Transverse colon (tissue), 4 donors: ENCODE measurements at regions not wholly inside any gene's neighbourhood (a gene's known extent, or its start where the extent isn't known, plus 50 kb on each side); places are given as distances from the start of the nearest gene placed in this dataset.
"Not testable (repeated sequence)": the region's sequence is repeated elsewhere in the genome, so short reads cannot be mapped to it uniquely, and the experiment has no call there.

Experiments used
- POLR2A ChIP-seq: fragments of 450-650 bp; IDR thresholded peaks from one replicate; pipeline ENCODE4 v1.6.1; 2016; ENCODE audit warnings: antibody characterized with exemption, mild to moderate bottlenecking, moderate library complexity
- POLR2AphosphoS5 ChIP-seq, 3 donors: sonication (generic); formaldehyde crosslinking; IDR thresholded peaks; one replicate each; pipeline ENCODE4 v1.6.1; 2016; ENCODE audit warnings: antibody characterized with exemption in 3 of 3
- TF ChIP-seq, protein P1 (sequence below), 5 experiments: fragments of 200-600 bp in 3 of 5; fragments of 450-650 bp in 2 of 5; sonication (generic) in 3 of 5; IDR thresholded peaks; 1 replicate in 2 of 5; 2 replicates in 3 of 5; pipeline ENCODE4 v1.5.1; 2016 to 2017; ENCODE audit warnings: antibody characterized with exemption in 5 of 5, inconsistent platforms in 3 of 5, mild to moderate bottlenecking in 2 of 5, moderate library complexity in 1 of 5

DNA sequence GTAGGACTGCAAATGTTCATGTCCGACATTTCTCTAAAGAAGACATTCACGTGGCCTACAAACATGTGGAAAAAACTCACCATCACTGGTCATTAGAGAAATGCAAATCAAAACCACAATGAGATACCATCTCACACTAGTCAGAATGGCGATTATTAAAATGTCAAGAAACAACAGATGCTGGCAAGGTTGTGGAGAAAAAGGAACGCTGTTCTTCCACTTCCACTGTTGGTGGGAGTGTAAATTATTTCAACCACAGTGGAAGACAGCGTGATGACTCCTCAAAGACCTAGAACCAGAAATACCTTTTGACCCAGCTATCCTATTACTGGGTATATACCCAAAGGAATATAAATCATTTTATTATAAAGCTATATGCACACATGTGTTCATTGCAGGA, 253.9 kb upstream of the UBASH3B start:
- TF ChIP-seq, protein P1, sequence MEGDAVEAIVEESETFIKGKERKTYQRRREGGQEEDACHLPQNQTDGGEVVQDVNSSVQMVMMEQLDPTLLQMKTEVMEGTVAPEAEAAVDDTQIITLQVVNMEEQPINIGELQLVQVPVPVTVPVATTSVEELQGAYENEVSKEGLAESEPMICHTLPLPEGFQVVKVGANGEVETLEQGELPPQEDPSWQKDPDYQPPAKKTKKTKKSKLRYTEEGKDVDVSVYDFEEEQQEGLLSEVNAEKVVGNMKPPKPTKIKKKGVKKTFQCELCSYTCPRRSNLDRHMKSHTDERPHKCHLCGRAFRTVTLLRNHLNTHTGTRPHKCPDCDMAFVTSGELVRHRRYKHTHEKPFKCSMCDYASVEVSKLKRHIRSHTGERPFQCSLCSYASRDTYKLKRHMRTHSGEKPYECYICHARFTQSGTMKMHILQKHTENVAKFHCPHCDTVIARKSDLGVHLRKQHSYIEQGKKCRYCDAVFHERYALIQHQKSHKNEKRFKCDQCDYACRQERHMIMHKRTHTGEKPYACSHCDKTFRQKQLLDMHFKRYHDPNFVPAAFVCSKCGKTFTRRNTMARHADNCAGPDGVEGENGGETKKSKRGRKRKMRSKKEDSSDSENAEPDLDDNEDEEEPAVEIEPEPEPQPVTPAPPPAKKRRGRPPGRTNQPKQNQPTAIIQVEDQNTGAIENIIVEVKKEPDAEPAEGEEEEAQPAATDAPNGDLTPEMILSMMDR (IDR thresholded peaks at IDR 0.05): not testable (repeated sequence)
- TF ChIP-seq POLR2A; POLR2AphosphoS5 (IDR thresholded peaks at IDR 0.05): not testable (repeated sequence)
